Panc1 (cell line): ENCODE measurements at regions not wholly inside any gene's neighbourhood (a gene's known extent, or its start where the extent isn't known, plus 50 kb on each side); places are given as distances from the start of the nearest gene placed in this dataset.

Experiments
- ATAC-seq: fragments of 200-7000 bp; cut with Tn5 transposase; 2 replicates; pipeline ENCODE4 v1.9.1; 2020; ENCODE audit warnings: mild to moderate bottlenecking, moderate library complexity
- BruUV-seq: library from RNA; stranded (reverse); fragments of 400-500 nt; replicated peaks from 2 replicates; lab custom pipeline; 2021; lab: Mats Ljungman, UMichigan
- CTCF ChIA-PET: fragments of 300-600 bp; sonication (Branson Sonifier 250); formaldehyde crosslinking; loops from one replicate; lab custom pipeline; 2022; ENCODE audit warnings: antibody characterized with exemption; lab: Charles Lee
- POLR2A ChIA-PET: fragments of 300-600 bp; sonication (Branson Sonifier 250); formaldehyde crosslinking; loops from one replicate; lab custom pipeline; 2022; ENCODE audit warnings: antibody characterized with exemption; lab: Charles Lee
- DNase-seq: peaks from one replicate; pipeline ENCODE4 v3.0.0-alpha.2; 2010; ENCODE audit warnings: low read depth, low spot score
- H3K27ac ChIP-seq: 2 replicates; pipeline ENCODE4 v1.5.1; 2011; ENCODE audit warnings: mild to moderate bottlenecking, low read length, inconsistent platforms
- H3K27me3 ChIP-seq: fragments of 200-500 bp; sonication (Bioruptor generic); 2 replicates; pipeline ENCODE4 v1.6.0; 2014; ENCODE audit warnings: low read length, inconsistent platforms; ENCODE audit not compliant: control insufficient read depth, insufficient read depth
- H3K36me3 ChIP-seq: fragments of 200-500 bp; sonication (Bioruptor generic); 2 replicates; pipeline ENCODE4 v1.5.1; 2014; ENCODE audit warnings: inconsistent platforms, mild to moderate bottlenecking, low read length, moderate library complexity; ENCODE audit not compliant: control insufficient read depth, insufficient read depth
- H3K4me1 ChIP-seq: 2 replicates; pipeline ENCODE4 v1.5.1; 2011; ENCODE audit warnings: inconsistent platforms, mild to moderate bottlenecking, low read length, moderate library complexity; ENCODE audit not compliant: control insufficient read depth, insufficient read depth
- H3K4me3 ChIP-seq, 2 experiments: 2 replicates each; pipeline ENCODE4 v1.5.1; 2011 to 2012; ENCODE audit warnings: low read depth in 2 of 2, low read length in 2 of 2, mild to moderate bottlenecking in 2 of 2, inconsistent platforms in 1 of 2, moderate library complexity in 1 of 2
- H3K9me3 ChIP-seq: fragments of 200-500 bp; sonication (Bioruptor generic); 2 replicates; pipeline ENCODE4 v1.5.1; 2014; ENCODE audit warnings: low read depth, mild to moderate bottlenecking, inconsistent platforms, low read length, moderate library complexity; ENCODE audit not compliant: control insufficient read depth, insufficient read depth
- POLR2AphosphoS5 ChIP-seq: IDR thresholded peaks from 2 replicates; pipeline ENCODE4 v1.6.1; 2012; ENCODE audit warnings: mild to moderate bottlenecking, low read depth, low read length, moderate library complexity
- SIN3A ChIP-seq: IDR thresholded peaks from 2 replicates; pipeline ENCODE4 v1.6.1; 2012; ENCODE audit warnings: low read depth, mild to moderate bottlenecking, low read length, moderate library complexity, borderline replicate concordance; ENCODE audit not compliant: insufficient read depth
- TCF7L2 ChIP-seq: IDR thresholded peaks from 2 replicates; pipeline ENCODE4 v1.6.1; 2011; ENCODE audit warnings: mild to moderate bottlenecking, low read depth, low read length, inconsistent platforms
- in situ Hi-C: cut with HindIII; loops from 2 replicates; pipeline ENCODE4 v1.10.0; 2016; ENCODE audit warnings: low sequenced_read_pairs, low pct_unique_long_range_greater_than_20kb
- intact Hi-C: fragments of 100-400 bp; cut with micrococcal nuclease; formaldehyde crosslinking; loops from one replicate; pipeline ENCODE4 v1.10.0; 2022; ENCODE audit not compliant: unreplicated experiment
- TF ChIP-seq, protein P1 (sequence below), 2 experiments: IDR thresholded peaks; 2 replicates each; pipeline ENCODE4 v1.6.1; 2011 to 2012; ENCODE audit warnings: low read depth in 2 of 2, control low read depth in 1 of 2, low read length in 1 of 2, mild to moderate bottlenecking in 1 of 2, moderate library complexity in 1 of 2; ENCODE audit not compliant: insufficient read depth in 1 of 2
- TF ChIP-seq, protein P2 (sequence below): fragments of 450-650 bp; IDR thresholded peaks from 2 replicates; pipeline ENCODE4 v1.5.1; 2017; ENCODE audit warnings: mild to moderate bottlenecking

DNA sequence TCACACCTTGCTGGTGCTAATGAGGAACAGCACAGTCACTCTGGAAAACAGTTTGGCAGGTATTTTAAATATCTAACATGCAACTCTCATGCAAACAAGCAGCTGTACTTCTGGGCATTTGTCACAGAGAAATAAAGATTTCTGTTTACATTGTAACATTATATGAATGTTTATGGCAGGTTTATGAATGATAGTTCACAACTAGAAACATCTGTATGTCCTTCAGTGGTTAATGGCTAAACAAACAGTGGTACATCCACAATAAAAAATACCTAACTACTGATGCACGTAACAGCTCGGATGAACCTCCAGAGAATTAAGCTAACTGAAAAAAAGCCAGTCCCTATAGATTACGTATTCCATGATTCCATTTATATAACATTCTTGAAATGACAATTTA lies 109.6 kb downstream of the GPR37 start:
- no peaks in the 10 kb centered on the region for H3K9me3 ChIP-seq
- POLR2A ChIA-PET: no interaction called here
- no peak for ATAC-seq
- in situ Hi-C loops (no loop called here), intact Hi-C loops (no loop called here)
- no peaks in the 10 kb centered on the region for H3K4me1 ChIP-seq
- DNase-seq: no peak
- no peaks in the 10 kb centered on the region for H3K27me3 ChIP-seq
- CTCF ChIA-PET: no interaction called here
- TF ChIP-seq, protein P1, sequence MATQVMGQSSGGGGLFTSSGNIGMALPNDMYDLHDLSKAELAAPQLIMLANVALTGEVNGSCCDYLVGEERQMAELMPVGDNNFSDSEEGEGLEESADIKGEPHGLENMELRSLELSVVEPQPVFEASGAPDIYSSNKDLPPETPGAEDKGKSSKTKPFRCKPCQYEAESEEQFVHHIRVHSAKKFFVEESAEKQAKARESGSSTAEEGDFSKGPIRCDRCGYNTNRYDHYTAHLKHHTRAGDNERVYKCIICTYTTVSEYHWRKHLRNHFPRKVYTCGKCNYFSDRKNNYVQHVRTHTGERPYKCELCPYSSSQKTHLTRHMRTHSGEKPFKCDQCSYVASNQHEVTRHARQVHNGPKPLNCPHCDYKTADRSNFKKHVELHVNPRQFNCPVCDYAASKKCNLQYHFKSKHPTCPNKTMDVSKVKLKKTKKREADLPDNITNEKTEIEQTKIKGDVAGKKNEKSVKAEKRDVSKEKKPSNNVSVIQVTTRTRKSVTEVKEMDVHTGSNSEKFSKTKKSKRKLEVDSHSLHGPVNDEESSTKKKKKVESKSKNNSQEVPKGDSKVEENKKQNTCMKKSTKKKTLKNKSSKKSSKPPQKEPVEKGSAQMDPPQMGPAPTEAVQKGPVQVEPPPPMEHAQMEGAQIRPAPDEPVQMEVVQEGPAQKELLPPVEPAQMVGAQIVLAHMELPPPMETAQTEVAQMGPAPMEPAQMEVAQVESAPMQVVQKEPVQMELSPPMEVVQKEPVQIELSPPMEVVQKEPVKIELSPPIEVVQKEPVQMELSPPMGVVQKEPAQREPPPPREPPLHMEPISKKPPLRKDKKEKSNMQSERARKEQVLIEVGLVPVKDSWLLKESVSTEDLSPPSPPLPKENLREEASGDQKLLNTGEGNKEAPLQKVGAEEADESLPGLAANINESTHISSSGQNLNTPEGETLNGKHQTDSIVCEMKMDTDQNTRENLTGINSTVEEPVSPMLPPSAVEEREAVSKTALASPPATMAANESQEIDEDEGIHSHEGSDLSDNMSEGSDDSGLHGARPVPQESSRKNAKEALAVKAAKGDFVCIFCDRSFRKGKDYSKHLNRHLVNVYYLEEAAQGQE (IDR thresholded peaks at IDR 0.05; ENCODE audit: insufficient read depth in 1 of 2, low read depth in 2 of 2, low read length in 1 of 2): no peak
- no peak for TF ChIP-seq SIN3A
- TF ChIP-seq POLR2AphosphoS5: no peak
- TF ChIP-seq, protein P2, sequence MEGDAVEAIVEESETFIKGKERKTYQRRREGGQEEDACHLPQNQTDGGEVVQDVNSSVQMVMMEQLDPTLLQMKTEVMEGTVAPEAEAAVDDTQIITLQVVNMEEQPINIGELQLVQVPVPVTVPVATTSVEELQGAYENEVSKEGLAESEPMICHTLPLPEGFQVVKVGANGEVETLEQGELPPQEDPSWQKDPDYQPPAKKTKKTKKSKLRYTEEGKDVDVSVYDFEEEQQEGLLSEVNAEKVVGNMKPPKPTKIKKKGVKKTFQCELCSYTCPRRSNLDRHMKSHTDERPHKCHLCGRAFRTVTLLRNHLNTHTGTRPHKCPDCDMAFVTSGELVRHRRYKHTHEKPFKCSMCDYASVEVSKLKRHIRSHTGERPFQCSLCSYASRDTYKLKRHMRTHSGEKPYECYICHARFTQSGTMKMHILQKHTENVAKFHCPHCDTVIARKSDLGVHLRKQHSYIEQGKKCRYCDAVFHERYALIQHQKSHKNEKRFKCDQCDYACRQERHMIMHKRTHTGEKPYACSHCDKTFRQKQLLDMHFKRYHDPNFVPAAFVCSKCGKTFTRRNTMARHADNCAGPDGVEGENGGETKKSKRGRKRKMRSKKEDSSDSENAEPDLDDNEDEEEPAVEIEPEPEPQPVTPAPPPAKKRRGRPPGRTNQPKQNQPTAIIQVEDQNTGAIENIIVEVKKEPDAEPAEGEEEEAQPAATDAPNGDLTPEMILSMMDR: no peak
- TF ChIP-seq TCF7L2: no peak
- no TSS peak for BruUV-seq
- H3K4me3 ChIP-seq: no peak overlapping the region
- no peak overlapping the region for H3K27ac ChIP-seq
- H3K36me3 ChIP-seq: no peaks in the 10 kb centered on the region

DNA sequence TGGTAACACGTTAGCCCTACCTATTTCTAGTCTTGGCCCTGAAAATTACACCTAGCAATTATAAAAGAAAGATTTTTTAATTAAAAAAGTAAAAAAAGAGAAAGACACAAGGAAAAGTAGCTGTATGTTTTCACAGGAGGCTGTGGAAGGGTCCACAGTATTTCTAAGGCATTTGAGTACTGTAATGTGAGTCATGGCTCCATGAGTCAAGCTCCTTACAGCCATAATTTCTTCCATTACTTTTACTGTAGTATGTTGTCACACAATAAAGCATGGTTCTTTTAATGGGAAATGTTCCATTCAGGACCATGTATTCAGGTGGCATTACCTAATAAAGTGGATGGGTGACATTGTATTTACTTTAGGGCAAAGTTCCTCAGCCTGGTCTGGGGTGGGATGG lies 113.4 kb downstream of the GPR37 start:
- BruUV-seq: no TSS peak
- Histone ChIP-seq H3K9me3 (no peaks in the 10 kb centered on the region), H3K27me3 (no peaks in the 10 kb centered on the region), H3K4me3 (no peak overlapping the region), H3K4me1 (no peaks in the 10 kb centered on the region), H3K27ac (no peak overlapping the region), H3K36me3 (no peaks in the 10 kb centered on the region)
- in situ Hi-C loops: no loop called here
- DNase-seq (no peak), ATAC-seq (no peak)
- ChIA-PET POLR2A (no interaction called here), CTCF (no interaction called here)
- intact Hi-C loops: no loop called here
- TF ChIP-seq, protein P2: no peak
- TF ChIP-seq SIN3A: no peak
- TF ChIP-seq TCF7L2: no peak
- TF ChIP-seq, protein P1 (IDR thresholded peaks at IDR 0.05; ENCODE audit: insufficient read depth in 1 of 2, low read depth in 2 of 2, low read length in 1 of 2): no peak
- no peak for TF ChIP-seq POLR2AphosphoS5
